ENCODE measurements at regions not wholly inside any gene's neighbourhood (a gene's known extent, or its start where the extent isn't known, plus 50 kb on each side); places are given as distances from the start of the nearest gene placed in this dataset.
A peak's percentile ranks its signal among the peaks of the same experiment; 100 is the strongest.

DNA sequence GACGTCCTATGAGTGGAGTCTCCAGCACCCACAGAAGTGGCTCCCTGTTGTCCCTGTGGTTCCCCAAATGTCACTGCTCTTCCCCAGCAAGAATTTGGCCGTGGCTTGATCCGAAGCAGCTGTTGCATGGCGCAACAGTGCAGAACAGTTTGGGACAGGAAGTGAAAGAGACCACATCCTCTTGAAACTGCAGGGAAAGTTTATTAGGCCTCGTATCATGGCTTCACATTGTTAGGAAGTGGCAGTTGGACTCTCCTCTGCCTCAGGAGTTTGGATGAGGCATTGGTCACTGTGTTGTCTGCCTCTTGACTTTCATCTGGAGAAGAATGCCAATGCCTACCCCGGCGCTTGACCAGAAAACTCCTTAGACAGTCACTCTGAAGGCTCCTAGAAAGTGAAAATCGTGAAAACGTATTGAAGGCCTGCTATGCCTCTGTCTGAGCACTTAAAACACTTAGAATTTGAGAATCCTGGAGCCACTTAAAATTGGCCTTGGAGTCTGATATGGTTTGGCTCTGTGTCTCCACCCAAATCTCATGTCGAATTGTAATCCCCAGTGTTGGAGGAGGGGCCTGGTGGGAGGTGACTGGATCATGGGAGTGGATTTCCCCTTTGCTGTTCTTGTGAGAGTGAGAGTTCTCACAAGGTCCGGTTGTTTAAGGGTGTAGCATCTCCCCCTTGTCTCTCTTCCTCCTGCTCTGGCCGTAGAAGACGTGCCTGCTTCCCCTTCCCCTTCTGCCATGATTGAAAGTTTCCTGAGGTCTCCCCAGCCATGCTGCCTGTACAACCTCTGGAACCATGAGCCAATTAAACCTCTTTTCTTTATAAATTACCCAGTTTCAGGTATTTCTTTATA is 334.9 kb upstream of the JARID2 start:
- TF ChIP-seq, protein P1, sequence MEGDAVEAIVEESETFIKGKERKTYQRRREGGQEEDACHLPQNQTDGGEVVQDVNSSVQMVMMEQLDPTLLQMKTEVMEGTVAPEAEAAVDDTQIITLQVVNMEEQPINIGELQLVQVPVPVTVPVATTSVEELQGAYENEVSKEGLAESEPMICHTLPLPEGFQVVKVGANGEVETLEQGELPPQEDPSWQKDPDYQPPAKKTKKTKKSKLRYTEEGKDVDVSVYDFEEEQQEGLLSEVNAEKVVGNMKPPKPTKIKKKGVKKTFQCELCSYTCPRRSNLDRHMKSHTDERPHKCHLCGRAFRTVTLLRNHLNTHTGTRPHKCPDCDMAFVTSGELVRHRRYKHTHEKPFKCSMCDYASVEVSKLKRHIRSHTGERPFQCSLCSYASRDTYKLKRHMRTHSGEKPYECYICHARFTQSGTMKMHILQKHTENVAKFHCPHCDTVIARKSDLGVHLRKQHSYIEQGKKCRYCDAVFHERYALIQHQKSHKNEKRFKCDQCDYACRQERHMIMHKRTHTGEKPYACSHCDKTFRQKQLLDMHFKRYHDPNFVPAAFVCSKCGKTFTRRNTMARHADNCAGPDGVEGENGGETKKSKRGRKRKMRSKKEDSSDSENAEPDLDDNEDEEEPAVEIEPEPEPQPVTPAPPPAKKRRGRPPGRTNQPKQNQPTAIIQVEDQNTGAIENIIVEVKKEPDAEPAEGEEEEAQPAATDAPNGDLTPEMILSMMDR (IDR thresholded peaks at IDR 0.05; ENCODE audit: extremely low read depth, low read depth, low read length) = no peak
- Histone ChIP-seq H3K36me3 (ENCODE audit: insufficient read depth, low read length) (no peaks in the 10 kb centered on the region), H3K4me2 (ENCODE audit: insufficient read depth, low read length) (no peak overlapping the region), H3K4me1 (ENCODE audit: insufficient read depth, low read length) (no peaks in the 10 kb centered on the region), H4K20me1 (ENCODE audit: insufficient read depth, low read length) (no peaks in the 10 kb centered on the region), H3K79me2 (ENCODE audit: insufficient read depth, low read length) (no peaks in the 10 kb centered on the region), H3K4me3 (ENCODE audit: insufficient read depth, low read length) (no peak overlapping the region), H3K9me3 (ENCODE audit: low read depth, low read length) (no peaks in the 10 kb centered on the region), H3K27me3 (ENCODE audit: insufficient read depth, low read length) (no peaks in the 10 kb centered on the region), H2AFZ (ENCODE audit: low read length) (peak overlapping the region; percentile 78), H3K27ac (ENCODE audit: low read depth, low read length) (no peak overlapping the region)
- DNase-seq (ENCODE audit: insufficient read length, low spot score, missing footprints) = no peak

DNA sequence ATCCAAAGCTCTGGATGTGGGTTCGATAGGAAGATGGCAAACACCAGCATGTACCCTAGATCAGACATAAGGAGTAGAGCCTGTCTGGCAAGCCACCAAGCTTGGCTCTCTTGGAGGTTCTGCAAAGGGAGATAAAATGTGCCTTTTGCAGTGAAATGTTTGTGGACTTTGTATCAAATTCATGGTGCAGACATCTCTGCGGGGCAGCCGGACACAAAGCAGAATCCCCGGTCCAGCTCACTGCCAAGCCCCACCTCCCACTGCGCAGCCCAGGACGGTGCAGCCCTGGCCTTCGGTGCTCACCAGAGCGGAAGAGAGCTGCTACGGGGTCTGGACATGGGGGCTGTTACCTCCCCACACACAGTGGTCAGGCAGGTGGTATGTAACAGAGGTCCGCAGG is 333.6 kb upstream of the JARID2 start:
- H3K9me3 ChIP-seq (ENCODE audit: low read depth, low read length) = no peaks in the 10 kb centered on the region
- no peaks in the 10 kb centered on the region for H3K4me1 ChIP-seq (ENCODE audit: insufficient read depth, low read length)
- TF ChIP-seq, protein P1 (IDR thresholded peaks at IDR 0.05; ENCODE audit: extremely low read depth, low read depth, low read length) = no peak
- H3K4me3 ChIP-seq (ENCODE audit: insufficient read depth, low read length) = no peak overlapping the region
- H3K36me3 ChIP-seq (ENCODE audit: insufficient read depth, low read length) = no peaks in the 10 kb centered on the region
- H2AFZ ChIP-seq (ENCODE audit: low read length) = no peak overlapping the region
- DNase-seq (ENCODE audit: insufficient read length, low spot score, missing footprints) = no peak
- no peaks in the 10 kb centered on the region for H3K27me3 ChIP-seq (ENCODE audit: insufficient read depth, low read length)
- H4K20me1 ChIP-seq (ENCODE audit: insufficient read depth, low read length) = no peaks in the 10 kb centered on the region
- H3K4me2 ChIP-seq (ENCODE audit: insufficient read depth, low read length) = no peak overlapping the region
- H3K79me2 ChIP-seq (ENCODE audit: insufficient read depth, low read length) = no peaks in the 10 kb centered on the region
- H3K27ac ChIP-seq (ENCODE audit: low read depth, low read length) = no peak overlapping the region

GRCh38 chr6:14912706-14913105 is 333.2 kb upstream of the JARID2 start:
- no peaks in the 10 kb centered on the region for H3K27me3 ChIP-seq (ENCODE audit: insufficient read depth, low read length)
- DNase-seq (ENCODE audit: insufficient read length, low spot score, missing footprints) = no peak
- H3K4me3 ChIP-seq (ENCODE audit: insufficient read depth, low read length) = no peak overlapping the region
- TF ChIP-seq, protein P1 (IDR thresholded peaks at IDR 0.05; ENCODE audit: extremely low read depth, low read depth, low read length) = no peak
- no peak overlapping the region for H3K4me2 ChIP-seq (ENCODE audit: insufficient read depth, low read length)
- no peak overlapping the region for H3K27ac ChIP-seq (ENCODE audit: low read depth, low read length)
- H3K36me3 ChIP-seq (ENCODE audit: insufficient read depth, low read length) = no peaks in the 10 kb centered on the region
- H4K20me1 ChIP-seq (ENCODE audit: insufficient read depth, low read length) = no peaks in the 10 kb centered on the region
- no peaks in the 10 kb centered on the region for H3K4me1 ChIP-seq (ENCODE audit: insufficient read depth, low read length)
- H3K79me2 ChIP-seq (ENCODE audit: insufficient read depth, low read length) = no peaks in the 10 kb centered on the region
- no peaks in the 10 kb centered on the region for H3K9me3 ChIP-seq (ENCODE audit: low read depth, low read length)
- H2AFZ ChIP-seq (ENCODE audit: low read length) = no peak overlapping the region

DNA sequence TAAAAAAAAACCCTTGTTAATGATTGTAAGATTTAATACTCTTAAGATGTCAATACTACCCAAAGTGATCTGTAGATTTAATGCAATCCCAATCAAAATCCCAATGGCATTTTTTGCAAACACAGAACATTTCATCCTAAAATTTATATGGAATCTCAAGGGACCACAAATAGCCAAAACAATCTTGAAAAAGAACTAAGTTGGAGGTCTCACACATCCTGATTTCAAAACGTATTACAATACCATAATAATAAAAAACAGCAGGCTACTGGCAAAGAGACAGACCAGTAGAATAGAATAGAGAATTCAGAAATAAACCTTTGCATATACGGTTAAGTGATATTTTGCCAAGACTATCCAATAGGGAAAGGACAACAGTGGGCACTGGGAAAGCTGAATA is 331.9 kb upstream of the JARID2 start:
- H3K79me2 ChIP-seq (ENCODE audit: insufficient read depth, low read length) = no peaks in the 10 kb centered on the region
- H3K4me1 ChIP-seq (ENCODE audit: insufficient read depth, low read length) = no peaks in the 10 kb centered on the region
- no peaks in the 10 kb centered on the region for H3K27me3 ChIP-seq (ENCODE audit: insufficient read depth, low read length)
- no peaks in the 10 kb centered on the region for H4K20me1 ChIP-seq (ENCODE audit: insufficient read depth, low read length)
- H3K36me3 ChIP-seq (ENCODE audit: insufficient read depth, low read length) = no peaks in the 10 kb centered on the region
- H2AFZ ChIP-seq (ENCODE audit: low read length) = no peak overlapping the region
- DNase-seq (ENCODE audit: insufficient read length, low spot score, missing footprints) = no peak
- TF ChIP-seq, protein P1 (IDR thresholded peaks at IDR 0.05; ENCODE audit: extremely low read depth, low read depth, low read length) = no peak
- no peak overlapping the region for H3K27ac ChIP-seq (ENCODE audit: low read depth, low read length)
- no peak overlapping the region for H3K4me2 ChIP-seq (ENCODE audit: insufficient read depth, low read length)
- no peaks in the 10 kb centered on the region for H3K9me3 ChIP-seq (ENCODE audit: low read depth, low read length)
- H3K4me3 ChIP-seq (ENCODE audit: insufficient read depth, low read length) = no peak overlapping the region
